ENCODE measurements at regions not wholly inside any gene's neighbourhood (a gene's known extent, or its start where the extent isn't known, plus 50 kb on each side); places are given as distances from the start of the nearest gene placed in this dataset.
"Not testable (repeated sequence)": the region's sequence is repeated elsewhere in the genome, so short reads cannot be mapped to it uniquely, and the experiment has no call there.

DNA sequence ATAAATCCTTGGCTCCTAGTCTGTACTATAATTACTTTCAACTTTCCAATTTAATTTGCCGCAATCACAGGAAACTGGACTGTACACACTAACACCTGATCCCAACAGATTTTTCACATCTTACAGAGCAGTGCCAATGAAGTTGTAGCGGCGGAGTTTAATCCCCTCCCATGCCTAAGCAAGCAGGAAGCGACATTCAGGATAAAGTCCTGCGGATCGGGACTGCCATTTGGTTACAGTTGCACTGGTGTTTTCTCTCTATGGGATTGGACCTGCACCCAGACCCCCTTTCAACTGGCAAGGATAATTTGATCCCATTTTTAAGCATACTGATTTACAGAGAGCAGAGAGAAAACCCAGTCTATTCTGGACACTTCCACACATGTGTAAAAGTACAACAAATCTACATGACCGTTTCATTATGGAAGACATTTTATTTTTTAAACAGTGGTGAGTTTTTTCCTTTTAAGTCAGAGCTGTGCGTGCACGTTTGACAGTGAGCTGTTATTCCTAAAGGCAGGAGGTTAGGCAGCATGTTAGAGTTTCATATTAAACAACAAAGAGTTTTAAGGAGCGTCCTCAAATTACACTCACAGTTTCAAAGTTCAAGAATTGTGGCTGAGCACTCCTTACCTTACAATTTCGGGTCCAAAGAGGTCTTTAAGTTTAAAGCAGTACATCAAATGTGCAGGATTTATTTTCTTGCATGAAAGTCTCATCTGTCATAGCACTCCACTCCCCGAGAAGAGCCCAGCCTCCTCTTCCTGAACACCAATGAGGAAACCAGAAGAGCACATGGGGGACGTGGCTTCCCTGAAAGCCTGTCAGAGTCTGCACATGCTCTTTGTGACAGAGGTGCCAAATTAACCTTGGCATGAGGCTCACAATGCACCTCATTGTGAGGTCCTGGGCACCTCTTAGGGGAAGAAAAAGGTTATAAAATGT is 141.6 kb upstream of the RFC3 start:
- DNase-seq, result peak in 1 of 2 experiments; percentile 31

DNA sequence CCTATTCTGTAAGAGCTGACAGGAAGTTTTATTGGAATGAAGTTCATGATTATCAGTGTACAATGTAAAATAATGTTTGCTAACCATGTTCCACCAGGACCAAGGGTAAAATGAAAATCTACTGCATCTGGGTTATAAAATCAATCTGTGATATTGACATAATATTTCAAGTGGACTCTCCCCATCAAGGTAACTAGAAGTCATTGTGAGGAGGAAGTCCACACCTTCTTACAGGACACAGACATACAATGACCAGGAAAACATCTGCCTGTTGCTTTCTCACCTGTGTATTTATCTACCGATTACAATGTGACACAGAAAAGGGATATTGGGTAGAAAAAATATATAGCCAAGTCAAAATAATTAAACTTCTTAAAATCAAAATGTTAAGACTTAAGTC is 140.7 kb upstream of the RFC3 start:
- DNase-seq, result no peak

DNA sequence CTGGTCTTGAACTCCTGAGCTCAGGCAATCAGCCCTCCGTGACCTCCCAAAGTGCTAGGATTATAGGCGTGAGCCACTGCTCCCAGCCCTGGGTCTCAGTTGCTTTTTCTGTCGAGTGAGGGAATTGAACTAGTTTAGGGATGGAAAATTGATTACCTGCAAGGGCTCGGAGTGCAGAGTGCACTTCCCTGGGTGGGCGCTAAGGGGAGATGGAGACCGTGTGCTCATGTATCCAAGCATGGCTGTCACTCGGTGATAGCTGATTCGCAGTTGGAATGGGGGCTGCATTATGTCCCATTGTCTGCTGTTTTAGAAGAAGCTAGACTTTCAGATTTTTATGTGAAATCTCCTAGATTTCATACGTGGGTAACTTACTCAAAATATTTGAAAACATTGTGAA is 139.9 kb upstream of the RFC3 start:
- no peak for DNase-seq

- DNase-seq, result peak; percentile 81 to 88
Observed at GRCh38 chr13:33678906-33679657, 138.9 kb upstream of the RFC3 start.

DNA sequence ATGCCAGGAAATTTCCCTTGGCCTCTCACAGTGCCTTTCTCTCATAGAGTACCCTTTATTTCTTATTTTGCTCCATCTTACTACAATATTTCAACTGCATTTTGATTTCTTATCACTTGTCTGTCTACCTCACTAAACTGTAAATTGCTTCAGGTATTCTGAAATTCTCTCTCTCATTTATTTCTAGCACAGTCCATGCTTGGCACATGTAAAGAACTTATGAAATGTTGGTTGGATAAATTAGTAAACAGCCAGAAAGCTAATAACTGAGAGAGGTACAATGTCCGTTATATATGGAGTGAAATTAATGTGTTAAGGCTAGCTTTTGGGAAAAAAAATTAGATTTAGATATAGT is 138.3 kb upstream of the RFC3 start:
- DNase-seq, result no peak

- no peak for DNase-seq
Observed at GRCh38 chr13:33682020-33682564, 135.9 kb upstream of the RFC3 start.

GRCh38 chr13:33682646-33683045 is 135.3 kb upstream of the RFC3 start:
- DNase-seq, result not testable (repeated sequence)

GRCh38 chr13:33683376-33683775 is 134.6 kb upstream of the RFC3 start:
- no peak for DNase-seq

DNA sequence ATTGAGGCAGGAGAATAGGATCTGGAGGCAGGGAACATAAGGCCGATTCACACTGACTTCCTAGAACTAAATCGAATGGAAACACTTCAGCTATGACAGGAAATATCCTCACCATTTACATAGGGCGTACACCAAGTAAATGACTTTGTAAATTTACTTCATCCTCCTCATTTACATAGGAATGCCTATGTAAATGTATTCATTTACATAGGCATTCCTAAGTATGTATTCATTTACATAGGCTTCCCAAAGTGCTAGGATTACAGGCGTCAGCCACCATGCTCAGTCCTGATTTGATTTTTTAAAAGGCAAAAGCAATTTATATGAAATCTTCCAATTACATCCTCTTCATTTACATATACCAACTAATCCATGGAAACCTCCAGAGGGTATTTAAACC is 133.1 kb upstream of the RFC3 start:
- no peak for DNase-seq

- DNase-seq, result no peak
Observed at GRCh38 chr13:33686772-33687480, 131.0 kb upstream of the RFC3 start.

GRCh38 chr13:33690354-33690753 is 127.6 kb upstream of the RFC3 start:
- DNase-seq, result no peak

DNA sequence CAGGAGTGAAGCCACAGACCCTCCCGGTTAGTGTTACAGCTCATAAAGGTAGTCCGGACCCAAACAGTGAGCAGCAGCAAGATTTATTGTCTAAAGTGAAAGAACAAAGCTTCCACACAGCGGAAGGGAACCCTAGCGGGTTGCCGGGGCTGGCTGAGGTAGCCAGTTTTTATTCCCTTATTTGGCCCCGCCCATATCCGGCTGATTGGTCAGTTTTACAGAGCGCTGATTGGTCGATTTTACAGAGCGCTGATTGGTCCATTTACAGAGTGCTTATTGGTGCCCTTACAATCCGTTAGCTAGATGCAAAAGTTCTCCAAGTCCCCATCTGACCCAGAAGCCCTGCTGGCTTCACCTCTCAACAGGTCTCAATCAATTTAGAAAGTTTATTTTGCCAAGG is 126.0 kb upstream of the RFC3 start:
- DNase-seq, result no peak

GRCh38 chr13:33692531-33692930 is 125.4 kb upstream of the RFC3 start:
- DNase-seq, result no peak

DNA sequence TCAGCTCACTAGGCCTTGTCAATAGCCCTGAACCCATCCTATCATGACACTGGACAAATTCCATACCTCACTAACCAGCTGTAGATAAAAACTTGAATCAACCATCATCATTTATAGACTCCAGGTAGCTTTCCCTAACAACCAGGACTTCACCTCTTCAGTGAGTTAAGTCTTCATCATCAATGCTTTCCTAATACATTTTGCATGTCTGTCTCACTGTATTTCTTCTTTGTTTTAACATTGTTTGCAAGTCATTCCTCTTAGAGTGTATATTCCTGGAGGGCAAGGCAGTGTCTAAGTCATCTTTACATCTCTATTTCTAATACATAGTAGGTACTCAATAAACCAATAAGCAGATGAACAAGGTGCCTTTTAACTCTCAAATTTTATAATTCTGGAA is 123.4 kb upstream of the RFC3 start:
- DNase-seq, result no peak

DNA sequence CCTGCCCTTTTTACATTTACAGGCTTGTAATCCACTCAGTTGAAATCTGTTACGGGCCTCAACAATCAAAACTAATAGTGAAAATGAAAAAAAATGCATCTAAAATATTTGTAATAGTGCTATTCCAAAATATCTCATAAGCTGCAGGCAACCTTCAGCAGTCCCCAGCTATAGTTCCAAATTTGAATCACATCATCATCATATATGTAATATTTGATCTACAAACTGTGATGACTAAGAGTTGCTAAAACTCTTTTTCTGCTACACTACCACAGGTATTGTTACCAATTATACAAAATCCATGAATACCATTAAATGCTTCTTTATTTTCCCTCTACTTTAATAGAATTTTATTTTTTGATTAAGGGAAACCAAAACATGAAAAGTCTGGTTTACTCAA is 121.4 kb upstream of the RFC3 start:
- DNase-seq, result no peak

- no peak for DNase-seq
Observed at GRCh38 chr13:33697926-33698325, 120.0 kb upstream of the RFC3 start.

DNA sequence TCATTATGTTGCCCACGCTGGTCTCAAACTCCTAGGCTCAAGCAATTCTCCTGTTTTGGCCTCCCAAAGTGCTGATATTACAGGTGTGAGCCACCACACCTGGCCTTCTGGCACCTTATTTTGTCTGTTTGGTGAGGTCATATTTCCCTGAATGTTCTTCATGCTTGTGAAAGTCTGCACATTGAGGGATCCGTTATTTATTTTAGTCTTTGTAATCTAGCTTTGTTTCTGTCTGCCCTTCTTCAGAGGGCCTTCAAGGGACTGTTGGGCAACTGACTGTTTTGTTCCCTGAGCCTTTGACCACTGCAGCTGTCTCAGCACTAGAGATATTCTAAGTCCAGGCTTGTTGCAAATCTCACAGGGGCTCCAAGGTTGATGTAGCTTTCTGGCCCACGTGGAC is 110.5 kb upstream of the RFC3 start:
- no peak for DNase-seq

GRCh38 chr13:33710924-33711323 is 107.0 kb upstream of the RFC3 start:
- DNase-seq, result no peak

GRCh38 chr13:33711436-33711835 is 106.5 kb upstream of the RFC3 start:
- DNase-seq, result no peak

DNA sequence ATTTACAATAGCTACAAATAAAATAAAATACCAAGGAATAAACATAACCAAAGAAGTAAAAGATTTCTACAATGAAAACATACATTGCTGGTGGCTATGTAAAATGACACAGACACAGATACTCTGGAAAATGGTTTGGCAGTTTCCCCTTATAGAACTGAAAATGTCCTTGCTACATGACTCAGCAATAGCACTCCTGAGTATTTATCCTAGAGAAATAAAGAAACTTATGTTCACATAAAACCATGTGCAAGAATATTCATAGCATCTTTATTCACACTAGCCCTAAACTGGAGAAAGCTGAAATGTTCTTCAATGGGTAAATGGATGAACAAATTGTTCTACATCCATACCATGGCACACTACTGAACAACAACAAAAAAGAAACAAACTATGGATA is 100.2 kb upstream of the RFC3 start:
- no peak for DNase-seq

DNA sequence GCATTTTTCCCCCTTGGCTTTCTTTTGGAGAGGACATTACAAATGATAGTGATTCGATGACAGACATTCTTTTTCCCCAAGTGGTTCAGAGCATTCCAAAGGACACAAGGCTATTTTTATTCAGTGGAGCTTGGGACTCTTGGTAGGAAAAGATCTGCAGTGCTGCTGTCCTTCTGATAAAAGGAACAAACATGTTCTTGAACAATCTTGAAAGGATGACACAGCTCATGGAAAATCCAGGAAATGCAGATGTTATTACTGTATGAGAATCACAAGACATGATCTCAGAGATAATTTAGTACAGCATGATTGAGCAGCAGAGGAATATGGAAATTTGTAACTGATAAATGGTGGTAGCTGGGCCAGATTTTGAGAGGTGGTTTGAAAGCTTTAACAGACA is 96.2 kb upstream of the RFC3 start:
- DNase-seq, result no peak

- DNase-seq, result no peak
Observed at GRCh38 chr13:33722216-33722915, 95.6 kb upstream of the RFC3 start.

- DNase-seq, result no peak
Observed at GRCh38 chr13:33723365-33723764, 94.6 kb upstream of the RFC3 start.

All from activated CD4-positive, alpha-beta T cell treated with anti-CD3 and anti-CD28 coated beads, Interleukin-2, amount 50 U/mL, for 48 hours (primary cell).